ENCODE measurements at regions not wholly inside any gene's neighbourhood (a gene's known extent, or its start where the extent isn't known, plus 50 kb on each side); places are given as distances from the start of the nearest gene placed in this dataset.
"Not testable (repeated sequence)": the region's sequence is repeated elsewhere in the genome, so short reads cannot be mapped to it uniquely, and the experiment has no call there.

DNA sequence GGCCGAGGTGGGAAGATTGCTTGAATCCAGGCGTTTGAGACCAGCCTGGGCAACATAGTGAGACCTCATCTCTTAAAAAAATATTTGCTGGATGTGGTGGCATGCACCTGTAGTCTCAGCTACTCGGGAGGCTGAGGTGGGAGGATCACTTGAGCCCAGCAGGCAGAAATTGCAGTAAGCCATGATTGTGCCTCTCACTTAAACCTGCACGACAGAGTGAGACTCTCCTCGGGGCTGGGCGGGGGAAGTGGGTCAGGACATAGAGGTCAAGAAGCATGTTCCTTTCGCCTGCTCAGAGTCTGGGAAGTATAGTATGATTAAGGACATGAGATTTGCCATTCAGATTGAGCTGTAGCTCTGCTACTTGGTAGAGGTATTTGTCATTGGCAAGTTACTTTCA is 52.3 kb downstream of the SEPTIN7 start:
- H3K9me3 ChIP-seq = not testable (repeated sequence)
- H3K36me3 ChIP-seq = peaks cover 15% of the 10 kb centered on the region

DNA sequence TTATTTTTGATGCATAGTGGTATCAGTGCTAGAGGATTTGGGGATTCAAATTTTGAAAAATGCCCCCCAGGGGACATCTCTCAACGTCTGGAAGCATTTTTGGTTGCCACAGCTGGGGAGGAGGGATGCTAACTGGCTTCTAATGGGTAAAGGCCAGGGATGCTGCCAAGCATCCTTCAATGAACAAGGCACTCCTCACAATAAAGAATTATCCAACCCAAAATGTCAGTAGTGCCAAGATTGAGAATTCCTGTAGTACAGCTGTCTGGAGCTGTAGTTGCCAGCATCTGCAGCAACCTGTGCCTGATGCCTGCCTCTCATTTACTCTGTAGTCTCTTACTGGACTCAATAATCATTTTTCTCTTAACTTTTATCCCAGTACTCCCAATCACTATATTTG is 53.5 kb downstream of the SEPTIN7 start:
- peaks cover 15% of the 10 kb centered on the region for H3K36me3 ChIP-seq
- H3K27me3 ChIP-seq = no peaks in the 10 kb centered on the region
- no peak for DNase-seq
- no peaks in the 10 kb centered on the region for H3K9me3 ChIP-seq
- no peak overlapping the region for H3K4me3 ChIP-seq

More for the DNA sequence above, 52.3 kb downstream of the SEPTIN7 start:
- DNase-seq, H3K4me3 ChIP-seq, H3K27me3 ChIP-seq: not testable (repeated sequence)

DNA sequence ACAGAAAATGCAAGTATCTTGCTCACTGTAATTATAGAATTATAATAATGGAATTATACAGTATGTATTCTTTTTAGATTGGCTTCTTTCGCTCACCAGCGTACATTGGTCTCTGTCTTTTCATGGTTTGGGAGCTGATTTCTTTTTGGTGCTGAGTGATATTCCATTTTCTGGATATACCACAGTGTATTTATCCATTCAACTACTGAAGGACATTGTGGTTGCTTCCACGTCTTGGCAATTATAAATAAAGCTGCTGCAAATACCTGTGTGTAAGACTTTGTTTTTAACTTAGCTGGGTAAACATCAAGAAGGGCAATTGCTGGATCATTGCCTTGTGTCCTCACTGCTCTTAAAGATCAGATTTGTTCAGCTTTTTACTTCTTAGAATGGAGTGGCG is 55.3 kb downstream of the SEPTIN7 start:
- H3K36me3 ChIP-seq = peaks cover 16% of the 10 kb centered on the region
- H3K27me3 ChIP-seq = no peaks in the 10 kb centered on the region
- no peak for DNase-seq
- no peak overlapping the region for H3K4me3 ChIP-seq
- peaks cover 9% of the 10 kb centered on the region; the same call in 1 of the 2 replicates for H3K9me3 ChIP-seq

DNA sequence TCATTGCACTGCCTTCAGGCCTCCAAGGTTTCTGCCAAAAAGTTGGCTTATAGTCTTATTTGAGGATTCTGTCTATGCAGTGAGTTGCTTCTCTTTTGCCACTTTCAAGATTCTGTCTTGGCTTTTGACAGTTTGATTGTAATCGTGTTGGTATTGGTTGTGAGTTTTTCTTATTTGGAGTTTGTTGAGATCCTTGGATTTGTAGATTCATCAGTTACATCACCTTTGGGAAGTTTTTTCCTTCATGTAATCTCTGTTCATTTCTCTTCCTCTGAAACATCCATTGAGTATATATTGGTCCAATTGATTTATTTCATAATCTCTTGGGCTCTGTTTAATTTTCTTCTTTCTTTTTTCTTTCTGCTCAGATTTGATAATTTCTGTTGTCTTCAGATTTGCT is 59.8 kb downstream of the SEPTIN7 start:
- Histone ChIP-seq H3K36me3 (peaks cover 10% of the 10 kb centered on the region), H3K9me3 (peaks cover 9% of the 10 kb centered on the region; the same call in 1 of the 2 replicates), H3K27me3 (no peaks in the 10 kb centered on the region), H3K4me3 (no peak overlapping the region)
- no peak for DNase-seq

DNA sequence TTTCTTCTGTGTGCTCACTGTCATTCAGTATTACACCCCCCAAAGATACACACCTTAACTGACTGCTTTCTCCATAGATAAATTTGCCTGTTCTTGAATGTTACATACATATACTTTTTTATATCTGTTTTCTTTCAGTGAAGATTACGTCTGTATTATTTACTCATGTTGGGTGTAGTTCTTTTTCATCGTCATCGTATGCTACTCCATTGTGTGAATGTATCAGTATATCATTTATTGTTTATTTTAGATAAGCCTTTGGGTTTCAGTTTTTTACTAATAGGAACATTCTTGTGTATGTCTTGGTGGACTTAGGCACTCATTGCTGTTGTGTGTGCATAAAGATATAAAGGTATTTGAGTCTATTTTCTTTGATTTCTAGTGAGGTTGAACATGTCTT is 64.4 kb downstream of the SEPTIN7 start:
- H3K36me3 ChIP-seq = peaks cover 23% of the 10 kb centered on the region
- DNase-seq = no peak
- peaks cover 6% of the 10 kb centered on the region; the same call in 1 of the 2 replicates for H3K9me3 ChIP-seq
- no peaks in the 10 kb centered on the region for H3K27me3 ChIP-seq
- no peak overlapping the region for H3K4me3 ChIP-seq

DNA sequence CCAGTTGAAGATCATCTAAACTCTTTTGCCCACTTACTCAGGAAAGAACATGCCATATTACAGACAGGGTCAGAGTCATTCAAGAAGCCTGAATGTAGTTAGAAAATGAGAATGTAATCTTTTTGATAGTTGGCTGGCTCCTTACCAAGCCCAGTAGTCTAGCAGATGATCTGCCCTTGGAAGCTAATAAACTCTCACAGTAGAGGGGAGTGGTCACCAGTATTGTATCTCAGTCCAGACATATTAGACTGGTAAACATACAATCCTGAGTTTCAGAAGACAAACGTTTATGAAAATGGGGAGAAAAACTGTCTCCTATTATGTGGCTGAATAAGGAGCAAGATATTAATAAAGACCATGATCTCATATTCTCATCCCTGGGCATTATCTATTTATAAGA is 65.3 kb downstream of the SEPTIN7 start:
- peaks cover 23% of the 10 kb centered on the region for H3K36me3 ChIP-seq
- no peak overlapping the region for H3K4me3 ChIP-seq
- no peaks in the 10 kb centered on the region for H3K27me3 ChIP-seq
- no peak for DNase-seq
- no peaks in the 10 kb centered on the region for H3K9me3 ChIP-seq

DNA sequence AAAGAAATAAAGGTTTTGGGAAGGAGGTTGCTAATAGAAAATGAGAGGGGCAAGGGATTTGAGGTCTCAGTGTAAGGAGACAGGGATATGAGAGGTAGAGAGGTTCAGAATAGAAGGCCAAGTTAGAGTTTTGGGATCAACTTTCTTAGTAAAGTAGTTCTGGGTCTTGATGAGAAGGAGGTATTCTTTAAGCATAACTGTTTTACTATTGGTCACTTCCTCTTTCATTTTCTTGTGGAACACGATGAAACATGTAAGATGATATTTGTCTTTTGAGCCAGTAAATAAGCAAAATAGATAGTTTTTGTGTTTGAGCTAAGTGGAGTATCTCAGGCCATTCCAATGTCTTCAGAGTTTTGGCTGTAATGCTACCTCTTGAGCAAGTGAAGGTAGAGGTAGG is 68.3 kb downstream of the SEPTIN7 start:
- H3K9me3 ChIP-seq, H3K27me3 ChIP-seq, DNase-seq, H3K4me3 ChIP-seq: not testable (repeated sequence)
- H3K36me3 ChIP-seq = peaks cover 26% of the 10 kb centered on the region

DNA sequence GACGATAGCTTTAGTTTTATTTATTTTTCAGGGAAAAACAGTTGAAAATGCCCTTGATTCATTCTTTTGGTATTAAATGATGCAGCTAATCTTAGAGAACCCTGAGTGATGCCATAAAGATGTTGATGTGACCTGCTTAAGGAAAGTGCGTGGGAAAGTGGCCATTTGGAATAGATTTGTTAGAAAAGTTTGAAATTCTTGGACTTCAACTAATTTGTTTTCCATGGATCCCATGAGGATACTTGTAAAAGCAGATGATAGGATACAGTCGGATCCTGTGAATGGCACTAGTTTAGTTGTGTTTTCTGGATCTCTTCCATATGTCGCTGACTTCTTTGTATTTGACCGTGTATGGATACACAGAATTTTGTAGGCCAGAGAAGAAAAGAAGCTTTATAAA is 69.0 kb downstream of the SEPTIN7 start:
- H3K36me3 ChIP-seq = peaks cover 31% of the 10 kb centered on the region
- no peak overlapping the region for H3K4me3 ChIP-seq
- no peaks in the 10 kb centered on the region for H3K9me3 ChIP-seq
- H3K27me3 ChIP-seq = no peaks in the 10 kb centered on the region
- DNase-seq = no peak

DNA sequence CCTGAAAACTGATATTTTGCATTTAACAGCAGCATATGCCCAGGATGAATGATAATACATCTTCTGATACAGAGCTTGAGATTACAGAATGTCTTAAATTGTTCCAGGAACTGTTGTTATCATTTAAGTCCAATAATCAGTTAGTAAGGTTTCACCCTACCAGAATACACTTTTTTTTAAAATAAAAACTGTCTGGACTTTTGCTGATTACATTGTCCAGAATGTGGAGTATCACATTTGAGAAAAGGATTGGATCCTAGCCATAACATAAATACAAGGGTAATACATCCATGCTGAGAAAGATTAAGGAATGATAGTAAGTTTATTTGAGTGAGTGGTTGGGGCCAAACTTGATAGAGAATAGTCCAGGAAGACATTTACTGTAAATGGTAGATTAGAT is 71.0 kb downstream of the SEPTIN7 start:
- DNase-seq = no peak
- H3K36me3 ChIP-seq = peaks cover 25% of the 10 kb centered on the region

DNA sequence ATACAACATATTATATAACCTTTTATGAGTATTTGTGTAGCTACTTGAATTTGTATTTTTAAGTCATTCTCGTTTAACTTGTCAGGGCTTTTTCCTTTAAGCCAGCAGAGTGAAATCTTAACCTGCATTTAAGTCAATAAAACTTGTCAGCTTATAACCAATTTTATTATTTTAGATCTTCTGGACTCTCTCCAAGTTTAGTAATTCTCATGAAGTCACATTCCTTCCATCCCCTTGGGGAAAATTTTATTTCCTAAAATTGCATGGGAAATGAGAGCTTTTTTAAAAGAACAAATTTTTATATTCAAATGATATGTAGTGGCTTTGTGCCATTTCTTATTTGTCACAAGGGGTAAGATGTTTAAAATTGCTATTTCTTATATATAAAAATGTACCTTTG is 74.0 kb downstream of the SEPTIN7 start:
- peaks cover 21% of the 10 kb centered on the region for H3K36me3 ChIP-seq
- H3K27me3 ChIP-seq = no peaks in the 10 kb centered on the region
- no peak overlapping the region for H3K4me3 ChIP-seq
- H3K9me3 ChIP-seq = no peaks in the 10 kb centered on the region
- DNase-seq = no peak

More for the DNA sequence above, 71.0 kb downstream of the SEPTIN7 start:
- H3K27me3 ChIP-seq = no peaks in the 10 kb centered on the region
- no peaks in the 10 kb centered on the region for H3K9me3 ChIP-seq
- H3K4me3 ChIP-seq = no peak overlapping the region

DNA sequence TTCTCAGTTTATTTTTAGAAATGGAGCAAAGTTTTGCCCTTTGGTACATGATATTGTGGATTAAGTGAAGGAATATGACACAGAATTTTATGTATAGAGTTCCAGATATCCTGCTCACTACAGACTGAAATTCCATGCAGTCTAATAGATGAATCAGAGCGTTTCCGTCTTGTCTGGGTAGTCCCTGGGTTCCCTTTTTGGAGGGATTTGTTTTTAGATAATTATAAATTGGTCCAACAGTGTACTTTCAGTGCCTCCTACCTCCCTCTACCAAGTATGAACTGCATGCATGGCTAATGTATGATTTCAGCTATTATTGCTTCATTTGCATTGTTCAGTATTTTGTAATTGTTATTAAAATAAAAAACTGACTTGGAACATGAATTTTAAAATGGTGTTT is 74.4 kb downstream of the SEPTIN7 start:
- H3K9me3 ChIP-seq = no peaks in the 10 kb centered on the region
- no peak for DNase-seq
- H3K27me3 ChIP-seq = no peaks in the 10 kb centered on the region
- no peak overlapping the region for H3K4me3 ChIP-seq
- peaks cover 20% of the 10 kb centered on the region; the same call in 1 of the 2 replicates for H3K36me3 ChIP-seq

DNA sequence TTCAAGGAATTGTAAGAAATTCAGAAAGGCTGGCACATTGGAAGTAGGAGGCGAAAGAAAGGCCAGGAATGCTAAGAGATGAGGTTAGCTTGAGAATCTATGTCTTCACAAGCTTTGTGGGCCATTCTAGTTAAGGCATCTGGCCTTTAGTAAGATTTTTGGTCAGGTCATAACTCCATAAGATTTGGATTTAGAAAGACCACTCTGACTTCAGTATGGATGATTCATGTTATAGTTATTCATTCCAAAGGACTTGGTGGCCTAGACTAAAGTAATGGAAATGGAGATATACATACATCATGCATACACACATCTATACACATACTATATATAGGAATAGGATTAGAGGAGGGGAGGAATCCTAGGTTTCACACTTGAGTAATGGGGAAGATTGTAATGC is 77.5 kb downstream of the SEPTIN7 start:
- H3K9me3 ChIP-seq = no peaks in the 10 kb centered on the region
- peaks cover 29% of the 10 kb centered on the region for H3K36me3 ChIP-seq
- DNase-seq = no peak
- no peak overlapping the region for H3K4me3 ChIP-seq
- no peaks in the 10 kb centered on the region for H3K27me3 ChIP-seq

DNA sequence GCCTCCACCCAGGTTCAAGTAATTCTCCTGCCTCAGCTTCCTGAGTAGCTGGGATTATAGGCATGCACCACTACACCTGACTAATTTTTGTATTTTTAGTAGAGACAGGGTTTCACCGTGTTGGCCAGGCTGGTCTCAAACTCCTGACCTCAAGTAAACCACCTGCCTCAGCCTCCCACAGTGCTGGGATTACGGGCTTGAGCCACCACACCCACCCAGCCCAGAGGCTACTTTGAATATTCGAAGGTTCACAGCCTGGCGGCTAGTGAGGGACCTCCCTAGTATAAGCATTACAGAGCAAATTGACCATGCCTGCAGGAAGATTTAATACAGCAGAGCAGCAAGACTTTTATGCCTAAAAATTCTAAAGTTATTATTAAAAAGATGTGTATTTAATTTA is 86.6 kb downstream of the SEPTIN7 start:
- H3K27me3 ChIP-seq, DNase-seq, H3K4me3 ChIP-seq, H3K9me3 ChIP-seq: not testable (repeated sequence)
- H3K36me3 ChIP-seq = peaks cover 22% of the 10 kb centered on the region

DNA sequence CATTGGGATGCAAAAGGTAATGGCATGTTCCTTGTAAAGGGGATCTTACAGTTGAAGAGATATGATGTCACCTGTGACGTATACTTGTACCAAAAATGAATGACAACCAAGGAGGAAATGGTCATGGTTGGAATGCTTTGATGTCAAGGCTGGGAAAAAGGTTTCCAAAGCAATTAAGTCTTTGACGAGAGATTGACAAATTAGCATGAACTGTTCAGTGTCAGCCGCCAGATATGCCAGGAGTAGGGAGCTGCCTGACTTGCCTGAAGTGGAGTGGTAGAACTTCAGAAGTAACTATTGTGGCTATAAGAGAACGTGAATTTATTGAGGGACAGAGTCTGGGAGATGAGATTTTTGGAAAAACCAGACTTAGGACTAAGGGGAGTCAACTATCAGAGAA is 88.1 kb downstream of the SEPTIN7 start:
- H3K27me3 ChIP-seq = no peaks in the 10 kb centered on the region
- H3K4me3 ChIP-seq = no peak overlapping the region
- H3K9me3 ChIP-seq = no peaks in the 10 kb centered on the region
- DNase-seq = no peak
- H3K36me3 ChIP-seq = peaks cover 17% of the 10 kb centered on the region

DNA sequence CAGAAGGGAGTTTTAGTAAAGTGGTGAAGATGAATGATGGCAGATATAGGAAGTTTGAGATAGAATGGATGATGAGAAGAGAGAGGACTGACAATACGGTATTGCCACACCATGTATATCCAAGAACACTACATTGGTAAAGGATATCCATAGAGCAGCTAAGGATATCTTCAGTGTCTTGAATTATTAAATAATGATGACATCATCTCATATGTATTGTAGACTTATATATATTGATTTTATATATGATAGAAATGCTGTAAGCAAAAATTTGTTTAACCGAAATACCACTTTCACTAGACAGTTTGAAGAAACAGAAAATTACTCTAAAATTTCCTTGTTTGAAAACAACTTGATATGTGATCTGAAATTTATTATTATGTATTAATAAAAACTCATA is 89.0 kb downstream of the SEPTIN7 start:
- no peaks in the 10 kb centered on the region for H3K27me3 ChIP-seq
- no peak overlapping the region for H3K4me3 ChIP-seq
- no peaks in the 10 kb centered on the region for H3K9me3 ChIP-seq
- no peak for DNase-seq
- peaks cover 22% of the 10 kb centered on the region for H3K36me3 ChIP-seq

DNA sequence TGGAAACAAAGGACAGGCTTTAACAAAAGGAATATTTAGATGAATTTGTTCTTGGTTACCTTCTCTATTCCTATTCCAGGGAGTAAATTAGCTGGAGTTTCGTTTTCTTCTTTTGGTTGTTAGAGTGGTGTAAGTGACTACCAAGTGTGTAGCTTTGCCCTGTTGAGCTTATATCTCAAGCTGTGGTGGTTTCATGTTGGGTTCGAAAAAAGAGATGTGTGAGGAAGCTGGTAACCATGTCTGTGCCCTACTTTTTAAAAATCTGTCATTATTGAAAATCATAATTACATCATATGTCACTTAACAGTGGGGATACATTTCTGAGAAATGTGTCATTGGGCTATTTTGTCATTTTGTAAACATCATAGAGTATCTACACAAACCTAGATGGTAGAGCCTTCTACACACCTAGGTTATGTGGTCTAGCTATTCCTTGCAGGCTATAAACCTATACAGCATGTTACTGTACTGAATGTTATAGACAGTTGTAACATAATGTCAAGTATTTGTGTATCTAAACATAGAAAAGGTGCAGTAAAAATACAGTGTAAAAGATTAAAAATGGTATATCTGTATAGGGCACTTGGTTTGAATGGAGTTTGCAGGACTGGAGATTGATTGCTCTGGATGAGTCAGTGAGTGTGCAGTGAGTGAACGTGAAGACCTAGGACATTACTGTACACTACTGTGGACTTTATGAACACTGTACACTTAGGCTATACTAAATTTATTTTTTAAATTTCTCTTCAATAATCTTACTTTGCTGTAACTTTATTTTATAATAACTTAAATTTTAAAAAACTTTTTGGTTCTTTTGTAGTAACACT is 90.4 kb downstream of the SEPTIN7 start:
- H3K27me3 ChIP-seq = no peaks in the 10 kb centered on the region
- no peaks in the 10 kb centered on the region for H3K9me3 ChIP-seq
- no peak for DNase-seq
- H3K4me3 ChIP-seq = no peak overlapping the region
- H3K36me3 ChIP-seq = peaks cover 15% of the 10 kb centered on the region

DNA sequence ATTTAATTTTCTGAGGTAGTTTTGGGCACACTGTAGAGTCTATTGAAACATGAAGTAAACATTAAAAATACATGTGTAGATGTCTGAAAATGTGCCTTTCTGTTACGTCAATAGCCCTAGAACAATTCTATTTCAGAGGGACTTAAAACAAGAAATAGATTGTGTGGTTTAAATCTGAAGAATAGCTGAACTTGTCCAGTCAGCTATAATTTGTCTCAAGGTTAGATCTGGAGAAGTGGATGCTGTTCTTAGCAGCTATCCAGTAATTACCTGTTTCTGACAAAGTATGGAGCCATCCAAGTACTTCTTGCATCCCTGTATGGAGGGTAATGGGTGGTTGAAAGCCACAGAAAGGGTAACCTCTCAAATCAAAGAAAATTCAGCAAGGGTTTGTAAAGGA is 92.8 kb downstream of the SEPTIN7 start:
- DNase-seq = no peak
- peaks cover 29% of the 10 kb centered on the region for H3K36me3 ChIP-seq
- no peaks in the 10 kb centered on the region for H3K9me3 ChIP-seq
- H3K27me3 ChIP-seq = no peaks in the 10 kb centered on the region
- no peak overlapping the region for H3K4me3 ChIP-seq

DNA sequence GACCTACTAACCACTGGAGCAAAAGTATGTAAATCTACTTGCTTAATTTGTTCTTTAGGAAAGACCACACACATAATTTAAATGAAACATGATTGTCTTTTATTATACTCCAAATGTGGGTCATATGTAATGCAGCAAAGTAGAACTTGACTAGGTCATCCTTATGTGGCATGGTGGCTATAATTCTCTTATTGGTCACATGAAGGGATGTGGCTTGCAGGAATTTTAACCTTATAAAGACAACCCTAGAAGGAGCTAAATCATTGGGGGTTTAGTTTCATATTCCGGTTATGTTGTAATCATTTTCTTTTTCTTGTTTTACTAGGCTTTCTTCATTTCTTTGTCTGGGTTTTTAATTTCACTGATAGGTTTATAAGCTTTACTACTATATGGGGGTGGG is 93.9 kb downstream of the SEPTIN7 start:
- Histone ChIP-seq H3K9me3 (no peaks in the 10 kb centered on the region), H3K27me3 (no peaks in the 10 kb centered on the region), H3K36me3 (peaks cover 34% of the 10 kb centered on the region), H3K4me3 (no peak overlapping the region)
- DNase-seq = no peak

Data from MG63 (cell line).